K562 (cell line): ENCODE measurements at regions not wholly inside any gene's neighbourhood (a gene's known extent, or its start where the extent isn't known, plus 50 kb on each side); places are given as distances from the start of the nearest gene placed in this dataset.

Source experiments
- ATAC-seq: fragments of 200-7000 bp; cut with Tn5 transposase; 3 replicates; pipeline ENCODE4 v1.9.1; 2020; ENCODE audit warnings: moderate library complexity
- BruUV-seq: library from RNA; stranded (reverse); fragments of 400-500 nt; replicated peaks from 2 replicates; lab custom pipeline; 2021; lab: Mats Ljungman, UMichigan
- CTCF ChIA-PET: fragments of 300-600 bp; formaldehyde crosslinking; extraction: SDS; loops from one replicate; lab custom pipeline; 2021; ENCODE audit warnings: low intra/inter-chr PET ratio; lab: Yijun Ruan, JAX
- POLR2A ChIA-PET: fragments of 300-600, 350-650 bp; sonication (Branson Sonifier 250); formaldehyde crosslinking; extraction: SDS; loops from one replicate; lab custom pipeline; 2021; ENCODE audit warnings: antibody characterized with exemption, inconsistent platforms; lab: Yijun Ruan, JAX
- DNase-seq, 4 experiments: peaks; one replicate each; pipeline versions ENCODE4 v3.0.0 to v3.0.0-alpha.2; 2011 to 2018; ENCODE audit warnings: low spot score in 3 of 4, mixed read lengths in 3 of 4; ENCODE audit errors: extremely low read depth in 1 of 4
- FAIRE-seq: peaks from 2 replicates; lab custom pipeline; 2011; peaks lifted over from hg19 to GRCh38; lab: Jason Lieb, UNC
- H2AFZ ChIP-seq: 2 replicates; pipeline ENCODE4 v1.6.0; 2011; ENCODE audit warnings: low read depth, low read length, control low read depth, inconsistent platforms
- H3K27ac ChIP-seq: fragments of 200-600 bp; 3 replicates; pipeline ENCODE4 v1.8.0; 2011; ENCODE audit warnings: low read depth, mild to moderate bottlenecking, control low read depth, inconsistent platforms, low read length, moderate library complexity, mixed read lengths; ENCODE audit errors: extremely low read depth
- H3K27me3 ChIP-seq, 2 experiments: fragments of 300-600 bp in 1 of 2; 2 replicates in 1 of 2; 3 replicates in 1 of 2; pipeline versions ENCODE4 v1.6.0 to v1.8.0; 2011; ENCODE audit warnings: inconsistent platforms in 2 of 2, low read length in 2 of 2, mild to moderate bottlenecking in 1 of 2, mixed read lengths in 1 of 2, moderate library complexity in 1 of 2; ENCODE audit not compliant: control insufficient read depth in 2 of 2, insufficient read depth in 2 of 2
- H3K36me3 ChIP-seq: fragments of 300-600 bp; 3 replicates; pipeline ENCODE4 v1.8.0; 2011; ENCODE audit warnings: mild to moderate bottlenecking, low read length, inconsistent platforms; ENCODE audit not compliant: control insufficient read depth, insufficient read depth
- H3K4me1 ChIP-seq, 2 experiments: fragments of 200-600 bp in 1 of 2; replicated peaks in 1 of 2; 2 replicates in 1 of 2; 3 replicates in 1 of 2; pipeline versions ENCODE4 v1.5.1 to v1.8.0; 2011; ENCODE audit warnings: inconsistent platforms in 2 of 2, low read length in 2 of 2, mild to moderate bottlenecking in 1 of 2, mixed read lengths in 1 of 2, moderate library complexity in 1 of 2; ENCODE audit not compliant: control insufficient read depth in 2 of 2, insufficient read depth in 2 of 2
- H3K4me2 ChIP-seq: 2 replicates; pipeline ENCODE4 v1.6.1; 2011; ENCODE audit warnings: low read length, control low read depth, inconsistent platforms, mixed read lengths; ENCODE audit not compliant: insufficient read depth
- H3K4me3 ChIP-seq: fragments of 200-600 bp; sonication (generic), shearing (Covaris generic); 2 replicates; pipeline ENCODE4 v1.5.1; 2016; ENCODE audit warnings: control low read depth, inconsistent platforms
- H3K79me2 ChIP-seq: fragments of 200-600 bp; 3 replicates; pipeline ENCODE4 v1.8.0; 2011; ENCODE audit warnings: low read length, inconsistent platforms; ENCODE audit not compliant: control insufficient read depth, insufficient read depth
- H3K9ac ChIP-seq, 2 experiments: 2 replicates each; pipeline versions ENCODE4 v1.6.0 to v1.6.1; 2011; ENCODE audit warnings: low read depth in 2 of 2, low read length in 2 of 2, control low read depth in 1 of 2, inconsistent platforms in 1 of 2, mild to moderate bottlenecking in 1 of 2, mixed read lengths in 1 of 2; ENCODE audit not compliant: insufficient read depth in 1 of 2
- H3K9me1 ChIP-seq: one replicate; pipeline ENCODE4 v1.6.0; 2011; ENCODE audit warnings: inconsistent platforms, mild to moderate bottlenecking, low read length, moderate library complexity; ENCODE audit not compliant: control insufficient read depth, insufficient read depth
- H3K9me3 ChIP-seq: replicated peaks from 2 replicates; pipeline ENCODE4 v1.5.1; 2011; ENCODE audit warnings: low read depth, low read length, inconsistent platforms; ENCODE audit not compliant: control insufficient read depth, insufficient read depth
- H4K20me1 ChIP-seq: replicated peaks from 2 replicates; pipeline ENCODE4 v1.6.1; 2011; ENCODE audit warnings: low read length, inconsistent platforms, mixed read lengths; ENCODE audit not compliant: control insufficient read depth, insufficient read depth
- BDP1 ChIP-seq: IDR thresholded peaks from 3 replicates; pipeline ENCODE4 v1.6.1; 2011; ENCODE audit not compliant: insufficient read length, insufficient read depth
- DDX20 ChIP-seq: fragments of 450-650 bp; IDR thresholded peaks from 2 replicates; pipeline ENCODE4 v1.6.1; 2016; ENCODE audit warnings: missing genetic modification characterization, low read depth, mild to moderate bottlenecking, missing compliant biosample characterization, moderate library complexity
- FOXM1 ChIP-seq, 2 experiments: fragments of 450-650 bp in 1 of 2; sonication (generic) in 1 of 2; formaldehyde crosslinking in 1 of 2; IDR thresholded peaks; 2 replicates each; pipeline versions ENCODE4 v1.6.1 to v1.9.0; 2017 to 2022; ENCODE audit warnings: low read depth in 2 of 2, mild to moderate bottlenecking in 2 of 2, missing genetic modification reagents in 1 of 2, moderate library complexity in 1 of 2
- HSF4 ChIP-seq: fragments of 250-450 bp; sonication (Bioruptor Pico); IDR thresholded peaks from 2 replicates; pipeline ENCODE4 v2.1.2; 2022; ENCODE audit warnings: mild to moderate bottlenecking, moderate library complexity, borderline replicate concordance
- NFRKB ChIP-seq: fragments of 450-650 bp; IDR thresholded peaks from 2 replicates; pipeline ENCODE4 v1.6.1; 2016; ENCODE audit warnings: low read depth
- PHB ChIP-seq: fragments of 250-450 bp; sonication (Bioruptor Pico); IDR thresholded peaks from 2 replicates; pipeline ENCODE4 v1.5.0; 2021
- RB1 ChIP-seq: fragments of 450-650 bp; IDR thresholded peaks from 2 replicates; pipeline ENCODE4 v1.6.1; 2017; ENCODE audit warnings: low read depth, mild to moderate bottlenecking
- SREBF2 ChIP-seq: sonication (generic); formaldehyde crosslinking; IDR thresholded peaks from 2 replicates; pipeline ENCODE4 v1.4.0; 2020; ENCODE audit warnings: mild to moderate bottlenecking, missing genetic modification reagents
- TFE3 ChIP-seq: fragments of 450-650 bp; formaldehyde crosslinking; IDR thresholded peaks from 2 replicates; pipeline ENCODE4 v1.4.0; 2020; ENCODE audit warnings: mild to moderate bottlenecking, mixed read lengths
- ZBTB12 ChIP-seq: fragments of 250-450 bp; sonication (Bioruptor Pico); IDR thresholded peaks from 2 replicates; pipeline ENCODE4 v1.4.0; 2020
- ZNF23 ChIP-seq: fragments of 250-450 bp; sonication (Bioruptor Pico); IDR thresholded peaks from 2 replicates; pipeline ENCODE4 v1.4.0; 2020; ENCODE audit warnings: mild to moderate bottlenecking
- ZNF263 ChIP-seq: sonication (generic); formaldehyde crosslinking; IDR thresholded peaks from 2 replicates; pipeline ENCODE4 v1.8.0; 2022; ENCODE audit warnings: mild to moderate bottlenecking, missing genetic modification reagents, borderline replicate concordance
- WGBS: fragments of 100-300 bp; shearing (Covaris generic); methylation state at CpG from one replicate; pipeline ENCODE4 v1.1.6; 2016; ENCODE audit warnings: low coverage, mixed read lengths; ENCODE audit not compliant: insufficient coverage; ENCODE audit errors: missing lambda C conversion rate; 5-methylcytosine and 5-hydroxymethylcytosine counted together
- in situ Hi-C: fragments of 300-500 bp; cut with MboI; formaldehyde crosslinking; loops from 4 replicates; pipeline ENCODE4 v1.15.0; 2018; ENCODE audit warnings: inconsistent platforms, mixed read lengths
- intact Hi-C: fragments of 100-400 bp; cut with micrococcal nuclease; formaldehyde crosslinking; loops from 2 replicates; pipeline ENCODE4 v1.14.2; 2022
- TF ChIP-seq, protein P1 (sequence below): fragments of 450-650 bp; IDR thresholded peaks from 2 replicates; pipeline ENCODE4 v1.6.1; 2016; ENCODE audit warnings: missing biosample characterization, missing genetic modification characterization
- TF ChIP-seq, protein P2 (sequence below): sonication (generic); formaldehyde crosslinking; IDR thresholded peaks from 2 replicates; pipeline ENCODE4 v1.8.0; 2022; ENCODE audit warnings: mild to moderate bottlenecking, missing genetic modification reagents

DNA sequence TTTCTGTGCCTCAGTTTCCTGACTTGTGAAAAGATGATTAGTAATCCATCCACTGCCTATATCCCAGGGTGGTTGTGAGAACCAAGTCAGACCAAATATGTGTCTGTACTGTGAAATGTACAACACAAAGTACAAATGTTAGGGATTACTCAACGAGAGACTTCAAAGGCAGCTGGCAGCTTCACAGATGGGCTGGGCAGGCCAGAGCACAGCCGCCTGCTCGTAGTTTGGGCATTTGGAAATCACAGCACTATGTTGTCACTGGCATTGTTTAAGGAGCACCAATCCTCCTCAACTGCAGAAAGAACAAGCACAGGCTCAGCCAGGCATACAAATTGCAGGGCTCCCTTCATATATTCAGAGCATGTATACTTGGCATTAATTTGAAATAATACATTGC, 64.5 kb upstream of the C10orf90 start:
- no peaks in the 10 kb centered on the region for H3K27me3 ChIP-seq
- CTCF ChIA-PET = no interaction called here
- H3K79me2 ChIP-seq = no peaks in the 10 kb centered on the region
- no peak overlapping the region for H2AFZ ChIP-seq
- no peak overlapping the region for H3K27ac ChIP-seq
- H3K9ac ChIP-seq = no peak overlapping the region
- H4K20me1 ChIP-seq = no peaks in the 10 kb centered on the region
- no peaks in the 10 kb centered on the region for H3K9me3 ChIP-seq
- in situ Hi-C loops (no loop called here), intact Hi-C loops (no loop called here)
- H3K4me2 ChIP-seq = no peak overlapping the region
- H3K9me1 ChIP-seq = no peaks in the 10 kb centered on the region
- no TSS peak for BruUV-seq
- DNase-seq = no peak
- TF ChIP-seq DDX20 (no peak), FOXM1 (IDR thresholded peaks at IDR 0.05; ENCODE audit: low read depth) (no peak), FOXM1 (CRISPR knock-in tag; IDR thresholded peaks at IDR 0.05; ENCODE audit: low read depth) (no peak), SREBF2 (CRISPR knock-in tag) (no peak), ZNF263 (no peak), BDP1 (no peak), HSF4 (CRISPR knock-in tag) (no peak)
- TF ChIP-seq, all 486 proteins: peak for 0
- FAIRE-seq (no peak), ATAC-seq (no peak)
- no peak overlapping the region for H3K4me3 ChIP-seq
- no peaks in the 10 kb centered on the region for H3K4me1 ChIP-seq
- POLR2A ChIA-PET = no interaction called here
- 0% methylated on average over 3 of the region's 3 CpGs for WGBS
- H3K36me3 ChIP-seq = no peaks in the 10 kb centered on the region

- H3K4me3 ChIP-seq = no peak overlapping the region
- H3K9me1 ChIP-seq = no peaks in the 10 kb centered on the region
- H3K9ac ChIP-seq = no peak overlapping the region
- ChIA-PET CTCF (no interaction called here), POLR2A (no interaction called here)
- H3K4me2 ChIP-seq = no peak overlapping the region
- H3K79me2 ChIP-seq = no peaks in the 10 kb centered on the region
- no peaks in the 10 kb centered on the region for H3K4me1 ChIP-seq
- intact Hi-C loops = no loop called here
- H3K27me3 ChIP-seq = no peaks in the 10 kb centered on the region
- in situ Hi-C loops = no loop called here
- no peak for ATAC-seq
- H3K9me3 ChIP-seq = no peaks in the 10 kb centered on the region
- BruUV-seq = no TSS peak
- DNase-seq = no peak
- H3K36me3 ChIP-seq = no peaks in the 10 kb centered on the region
- no peak overlapping the region for H3K27ac ChIP-seq
- H4K20me1 ChIP-seq = no peaks in the 10 kb centered on the region
- TF ChIP-seq TFE3 (CRISPR knock-in tag) (no peak), RB1 (no peak), ZNF23 (CRISPR knock-in tag) (no peak), PHB (CRISPR knock-in tag) (no peak), DDX20 (no peak), ZBTB12 (CRISPR knock-in tag) (no peak), NFRKB (no peak)
- TF ChIP-seq, protein P1, sequence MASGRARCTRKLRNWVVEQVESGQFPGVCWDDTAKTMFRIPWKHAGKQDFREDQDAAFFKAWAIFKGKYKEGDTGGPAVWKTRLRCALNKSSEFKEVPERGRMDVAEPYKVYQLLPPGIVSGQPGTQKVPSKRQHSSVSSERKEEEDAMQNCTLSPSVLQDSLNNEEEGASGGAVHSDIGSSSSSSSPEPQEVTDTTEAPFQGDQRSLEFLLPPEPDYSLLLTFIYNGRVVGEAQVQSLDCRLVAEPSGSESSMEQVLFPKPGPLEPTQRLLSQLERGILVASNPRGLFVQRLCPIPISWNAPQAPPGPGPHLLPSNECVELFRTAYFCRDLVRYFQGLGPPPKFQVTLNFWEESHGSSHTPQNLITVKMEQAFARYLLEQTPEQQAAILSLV = no peak
- TF ChIP-seq, protein P2, sequence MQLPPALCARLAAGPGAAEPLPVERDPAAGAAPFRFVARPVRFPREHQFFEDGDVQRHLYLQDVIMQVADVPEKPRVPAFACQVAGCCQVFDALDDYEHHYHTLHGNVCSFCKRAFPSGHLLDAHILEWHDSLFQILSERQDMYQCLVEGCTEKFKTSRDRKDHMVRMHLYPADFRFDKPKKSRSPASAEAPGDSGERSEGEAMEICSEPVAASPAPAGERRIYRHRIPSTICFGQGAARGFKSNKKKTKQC (CRISPR knock-in tag) = no peak
- no peak for FAIRE-seq
- no peak overlapping the region for H2AFZ ChIP-seq
- 0% methylated on average over 5 of the region's 5 CpGs for WGBS
These were observed 65.6 kb upstream of the C10orf90 start for GRCh38 chr10:126736142-126736541.
